HG02852 (cell line): ENCODE measurements at regions not wholly inside any gene's neighbourhood (a gene's known extent, or its start where the extent isn't known, plus 50 kb on each side); places are given as distances from the start of the nearest gene placed in this dataset.
"Not testable (repeated sequence)": the region's sequence is repeated elsewhere in the genome, so short reads cannot be mapped to it uniquely, and the experiment has no call there.

Experiments used
- ATAC-seq: cut with Tn5 transposase; IDR thresholded peaks from one replicate; pipeline ENCODE4 v1.9.1; 2021; ENCODE audit warnings: mild to moderate bottlenecking, moderate library complexity; ENCODE audit not compliant: unreplicated experiment

DNA sequence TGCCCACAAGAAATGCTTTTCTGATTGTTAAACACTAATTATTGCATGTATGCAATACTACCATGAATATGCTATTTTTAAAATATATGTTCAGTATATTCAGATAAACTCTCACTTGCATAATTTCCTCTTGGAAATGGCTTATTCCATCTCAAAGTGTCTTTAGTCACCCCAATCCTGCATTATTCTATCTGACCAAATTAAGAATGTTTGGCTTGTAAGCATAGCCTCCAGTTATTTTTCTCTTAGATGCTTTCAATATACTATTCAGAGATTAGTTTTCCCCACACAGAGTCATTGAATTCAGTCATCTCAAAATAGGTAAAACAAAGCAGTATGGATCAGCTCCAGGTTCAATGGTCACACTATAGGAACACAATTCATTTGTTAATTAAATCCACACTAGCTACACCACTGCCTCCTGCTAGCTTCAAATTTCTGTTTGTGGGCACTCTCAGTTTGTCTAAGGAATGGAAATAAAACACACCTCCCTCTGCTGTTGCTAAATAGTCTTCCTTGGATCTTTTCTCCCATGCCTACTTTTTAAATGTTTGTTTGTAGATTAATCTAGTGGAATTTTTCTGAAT is 134.6 kb upstream of the TBCA start:
- ATAC-seq, result no peak

DNA sequence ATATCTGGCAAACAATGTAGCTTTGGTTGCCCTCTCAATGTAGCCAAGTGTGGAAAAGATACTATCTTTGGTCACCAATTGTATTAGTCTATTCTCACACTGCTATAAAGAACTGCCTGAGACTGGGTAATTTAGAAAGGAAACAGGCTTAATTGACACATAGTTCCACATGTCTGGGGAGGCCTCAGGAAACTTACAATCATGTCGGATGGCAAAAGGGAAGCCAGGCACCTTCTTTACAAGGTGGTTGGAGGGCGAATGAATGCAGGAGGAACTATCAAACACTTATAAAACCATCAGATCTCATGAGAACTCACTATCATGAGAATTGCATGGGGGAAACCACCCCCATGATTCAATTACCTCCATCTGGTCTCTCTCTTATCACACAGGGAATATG is 133.1 kb upstream of the TBCA start:
- no peak for ATAC-seq

DNA sequence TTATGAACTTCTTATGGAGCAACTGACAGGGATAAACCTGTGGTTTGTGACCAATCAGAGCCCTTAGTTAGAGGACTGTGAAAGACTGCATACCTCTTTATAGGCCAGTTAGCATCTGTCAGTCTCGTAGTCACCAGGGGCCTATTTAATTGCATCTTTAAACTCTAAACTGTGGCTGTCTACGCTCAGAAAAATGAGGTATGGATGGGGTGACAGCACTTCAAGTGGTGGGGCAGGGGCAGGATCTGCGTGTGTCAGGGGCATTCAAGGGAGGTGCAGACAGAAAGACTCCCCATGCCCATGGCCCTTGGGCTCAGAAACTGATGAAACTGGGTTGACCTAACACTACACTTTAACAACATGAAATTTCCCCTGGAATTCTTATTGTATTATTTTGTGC is 132.6 kb upstream of the TBCA start:
- no peak for ATAC-seq

GRCh38 chr5:77907786-77908185 is 131.6 kb upstream of the TBCA start:
- ATAC-seq, result no peak

DNA sequence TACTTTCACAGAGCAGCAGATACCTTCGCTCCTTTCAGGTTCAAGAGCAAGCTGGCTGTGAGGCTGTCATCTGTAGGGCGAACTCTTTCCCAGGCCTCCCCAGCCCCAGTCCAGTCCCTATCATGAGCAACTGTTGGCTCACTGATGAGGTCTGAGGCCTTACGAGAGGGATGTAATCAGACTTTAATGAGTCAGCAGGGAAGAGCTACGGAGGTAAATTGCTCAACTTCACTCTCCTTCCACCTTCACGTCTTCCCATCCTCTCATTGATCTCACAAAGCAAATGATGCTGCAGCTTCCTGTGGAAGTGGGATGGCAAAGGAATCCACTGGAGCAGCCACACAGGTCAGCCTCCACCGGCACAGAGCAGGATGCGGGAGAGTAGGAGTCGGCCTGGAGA is 130.7 kb upstream of the TBCA start:
- no peak for ATAC-seq

DNA sequence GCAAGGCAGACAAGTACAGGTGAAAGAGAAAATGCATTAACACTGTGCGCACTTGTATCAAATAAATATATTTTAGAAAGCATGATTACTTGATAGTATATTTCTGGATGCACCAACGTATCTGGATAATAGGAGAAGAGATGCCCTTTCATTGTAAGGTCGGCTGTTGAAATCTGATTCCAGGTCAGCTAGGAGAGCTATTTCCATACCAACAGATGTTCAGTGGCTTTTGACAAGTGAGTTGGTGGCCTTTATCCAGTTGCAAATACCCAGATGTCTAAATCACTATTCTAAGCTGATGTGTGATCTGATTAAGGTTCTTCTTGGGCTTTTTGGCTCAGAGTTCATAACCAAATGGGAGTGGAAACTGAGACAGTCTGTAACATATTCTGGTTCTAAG is 128.2 kb upstream of the TBCA start:
- ATAC-seq, result no peak

DNA sequence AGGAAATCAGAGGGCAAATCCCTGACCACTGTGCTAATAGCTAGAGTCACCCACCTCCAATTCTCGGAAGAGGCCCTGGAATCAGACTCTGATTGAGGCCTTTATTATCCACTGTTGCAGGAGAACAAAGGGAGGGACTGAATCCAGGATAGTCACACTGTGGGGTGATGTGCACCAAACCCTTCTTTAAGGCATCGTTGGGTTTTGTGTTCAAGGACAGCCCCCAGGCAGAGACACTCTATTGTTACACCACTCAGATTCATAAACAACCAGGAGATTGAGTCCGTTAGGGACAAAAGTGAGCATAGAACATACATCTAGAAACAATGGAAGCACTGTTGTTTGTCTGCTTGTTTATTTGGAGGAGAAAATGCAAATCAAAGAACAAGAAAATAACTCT is 124.6 kb upstream of the TBCA start:
- ATAC-seq, result no peak

GRCh38 chr5:77898385-77898784 is 122.2 kb upstream of the TBCA start:
- no peak for ATAC-seq

GRCh38 chr5:77896338-77896737 is 120.2 kb upstream of the TBCA start:
- no peak for ATAC-seq

DNA sequence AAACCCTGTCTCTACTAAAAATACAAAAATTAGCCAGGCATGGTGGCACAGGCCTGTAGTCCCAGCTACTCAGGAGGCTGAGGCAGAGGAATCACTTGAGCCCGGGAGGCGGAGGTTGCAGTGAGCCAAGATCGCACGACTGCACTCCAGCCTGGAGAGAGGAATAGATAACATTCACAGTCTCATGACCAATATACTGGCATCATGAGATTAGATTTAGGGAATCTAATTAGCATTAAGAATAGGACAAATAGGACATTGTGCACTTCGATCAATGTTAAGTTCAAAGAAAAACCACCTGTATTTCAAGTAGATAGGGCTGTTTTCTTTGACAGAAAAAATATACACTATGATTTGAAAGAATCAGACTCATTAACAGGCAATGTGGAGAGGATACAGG is 118.0 kb upstream of the TBCA start:
- ATAC-seq, result not testable (repeated sequence)

- ATAC-seq, result no peak
Observed at GRCh38 chr5:77893225-77893860, 117.2 kb upstream of the TBCA start.

GRCh38 chr5:77892061-77893010 is 116.2 kb upstream of the TBCA start:
- ATAC-seq, result no peak

- ATAC-seq, result no peak
Observed at GRCh38 chr5:77885519-77885918, 109.4 kb upstream of the TBCA start.

GRCh38 chr5:77882670-77883257 is 106.6 kb upstream of the TBCA start:
- no peak for ATAC-seq

DNA sequence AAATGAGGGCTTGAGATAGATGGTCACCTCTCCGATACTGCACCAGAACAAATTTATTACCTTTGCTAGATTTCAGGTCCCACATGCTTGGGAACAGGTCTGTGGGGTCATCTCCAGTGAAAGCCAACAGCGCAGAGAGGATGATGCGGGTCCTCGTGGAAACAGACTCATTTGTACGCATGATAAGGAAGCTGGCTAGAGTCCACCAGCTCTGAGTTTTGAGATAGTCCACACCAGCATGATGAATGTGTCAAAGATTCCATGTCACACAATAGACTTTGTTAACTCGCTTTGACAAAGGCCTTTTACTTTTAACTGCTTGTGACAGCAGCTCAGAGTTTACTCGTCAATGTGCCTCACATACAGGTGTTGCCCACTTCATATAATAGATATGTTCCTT is 105.4 kb upstream of the TBCA start:
- ATAC-seq, result no peak

GRCh38 chr5:77877516-77878355 is 101.6 kb upstream of the TBCA start:
- no peak for ATAC-seq

DNA sequence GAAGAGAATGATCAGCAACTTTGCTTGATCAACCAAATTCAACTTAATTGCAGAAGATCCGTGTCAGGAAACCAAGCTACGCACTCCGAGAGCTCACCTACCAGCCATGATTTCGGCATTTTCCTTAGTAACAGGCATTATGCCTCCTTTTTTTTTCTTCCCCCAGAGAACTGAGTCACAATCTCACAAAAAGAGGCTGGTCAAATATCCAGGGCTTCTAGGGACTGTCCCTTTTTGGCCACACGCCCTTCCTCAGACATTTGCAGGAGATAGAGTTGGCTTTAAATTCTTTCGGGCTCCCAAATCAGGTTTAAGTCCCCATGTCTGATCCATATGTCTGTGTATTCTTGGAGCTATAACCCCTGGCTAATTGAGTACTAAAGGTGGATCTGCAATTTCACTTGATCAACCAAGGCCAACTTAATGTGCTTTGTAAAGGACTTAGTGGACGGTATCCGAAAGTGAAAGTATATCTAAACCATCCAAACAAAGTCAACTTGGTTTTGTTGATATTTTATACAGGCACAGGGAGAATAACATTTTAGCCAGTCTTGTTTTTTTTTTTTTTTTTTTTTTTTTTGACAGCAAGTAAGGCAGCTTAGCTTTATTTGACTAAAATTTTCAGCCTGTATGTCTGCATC is 100.8 kb upstream of the TBCA start:
- no peak for ATAC-seq

DNA sequence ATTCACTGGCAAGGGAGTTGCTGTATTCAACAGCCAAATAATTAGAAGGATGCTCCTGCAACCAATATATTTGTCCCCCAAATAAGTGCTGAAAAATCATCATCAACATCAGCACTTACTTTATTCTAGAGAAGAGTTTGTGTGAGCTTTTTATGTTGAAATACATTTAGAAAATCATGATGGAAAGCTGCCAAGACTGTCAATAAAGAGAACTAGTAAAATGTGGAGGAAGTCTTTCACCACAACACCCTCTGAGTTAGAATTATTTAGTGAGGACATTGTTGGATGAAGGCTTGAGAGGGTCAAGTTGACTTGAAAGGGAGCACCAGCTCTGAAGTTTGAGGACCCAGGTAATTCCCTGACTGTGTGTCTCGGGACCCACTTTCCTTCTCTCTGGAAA is 100.2 kb upstream of the TBCA start:
- no peak for ATAC-seq

DNA sequence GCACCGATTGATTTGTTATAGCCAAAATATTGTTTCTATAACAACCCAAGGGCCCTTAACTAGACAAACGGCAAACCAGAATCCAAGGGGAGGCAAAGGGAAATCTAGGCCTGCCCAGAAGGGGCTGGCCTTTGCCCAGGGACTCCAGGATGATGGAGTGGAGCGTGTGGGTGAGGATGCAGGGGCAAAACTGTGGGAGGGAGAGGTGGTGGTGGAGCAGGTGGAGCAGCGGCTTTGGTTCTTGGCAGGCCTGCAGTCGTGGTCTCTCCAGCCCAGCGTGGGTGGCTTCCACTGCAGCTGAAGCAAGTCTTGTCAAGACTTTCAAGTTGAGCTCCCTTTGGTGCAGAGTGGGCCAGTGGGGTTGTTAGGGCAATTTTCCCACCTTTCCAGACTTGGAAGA is 98.6 kb upstream of the TBCA start:
- no peak for ATAC-seq

DNA sequence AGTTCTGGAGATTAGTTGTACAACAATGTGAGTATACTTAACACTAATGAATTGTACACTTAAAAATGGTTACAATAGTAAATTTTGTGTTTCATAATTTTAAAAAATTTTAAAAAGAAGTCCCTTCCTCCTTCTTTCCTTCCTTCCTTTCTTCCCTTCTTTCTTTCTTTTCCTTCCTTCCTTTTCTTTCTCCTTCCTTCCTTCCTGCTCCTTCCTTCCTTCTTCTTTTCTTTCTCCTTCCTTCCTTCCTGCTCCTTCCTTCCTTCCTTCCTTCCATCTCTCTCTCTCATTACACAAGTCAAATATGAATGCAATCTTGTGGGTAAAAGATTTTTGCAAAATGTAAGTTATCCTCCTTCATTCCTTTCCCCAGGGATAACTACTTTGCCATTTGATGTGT is 97.1 kb upstream of the TBCA start:
- ATAC-seq, result no peak
